Left colon (tissue), 2 donors: ENCODE measurements at regions not wholly inside any gene's neighbourhood (a gene's known extent, or its start where the extent isn't known, plus 50 kb on each side); places are given as distances from the start of the nearest gene placed in this dataset.
"Not testable (repeated sequence)": the region's sequence is repeated elsewhere in the genome, so short reads cannot be mapped to it uniquely, and the experiment has no call there.

Source experiments
- ATAC-seq: fragments of 200-7000 bp; cut with Tn5 transposase; one replicate; pipeline ENCODE4 v1.9.1; 2020; ENCODE audit warnings: mild to moderate bottlenecking, moderate library complexity
- DNase-seq, 2 donors: peaks; one replicate each; pipeline ENCODE4 v3.0.0-alpha.2; 2020
- intact Hi-C, 2 donors: fragments of 100-400 bp; cut with DNase I in 1 of 2; cut with micrococcal nuclease in 1 of 2; formaldehyde crosslinking; loops; one replicate each; pipeline versions ENCODE4 v1.11.2 to v1.14.0; 2022; cut with DNase I, micrococcal nuclease
- donor health status: DM: no; HTN: no; CAD: no.
- donor health status: DM: yes; HTN: yes; CAD: no.

DNA sequence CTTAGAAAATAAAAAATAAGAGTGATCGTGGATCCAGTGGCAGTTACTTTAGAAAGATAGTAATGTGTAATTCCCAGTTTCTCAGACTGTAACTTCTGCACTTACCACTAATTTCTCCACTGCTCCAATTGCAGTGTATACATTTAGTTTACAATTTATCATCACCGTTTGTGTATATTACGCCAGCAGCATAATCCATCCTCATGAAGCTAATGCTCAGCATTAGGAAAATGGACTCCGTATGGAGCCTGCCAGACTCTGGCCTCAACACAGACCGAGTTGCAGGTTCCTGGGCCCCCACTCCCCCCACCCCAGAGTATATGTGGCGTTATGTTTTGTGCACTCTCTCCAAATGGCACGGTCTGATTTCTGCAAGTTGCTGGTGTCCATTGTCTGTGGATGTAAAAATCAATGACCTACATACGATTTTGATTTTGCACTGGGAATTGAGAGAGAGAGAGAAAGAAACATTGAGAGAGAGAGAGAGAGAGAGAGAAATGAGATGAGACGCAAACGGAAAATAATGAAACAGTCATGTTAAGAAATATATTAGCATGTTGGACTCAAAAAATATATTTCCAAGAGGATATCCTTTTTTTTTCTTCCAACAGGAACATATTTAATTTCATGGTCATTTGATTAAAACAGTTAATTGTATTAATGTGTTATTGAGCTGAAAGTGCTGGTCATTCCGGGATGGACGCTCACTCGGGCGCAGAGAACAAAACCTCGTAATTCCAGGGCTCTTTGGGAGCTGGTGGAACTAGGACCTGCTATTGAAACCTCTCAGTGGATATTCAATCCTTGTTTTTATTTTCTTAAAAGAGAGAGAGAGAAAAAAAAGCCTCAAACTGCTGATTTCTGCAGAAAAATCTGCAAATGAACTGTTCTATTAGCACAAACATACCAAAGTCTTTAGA, 278.8 kb downstream of the TSHZ3 start:
- ATAC-seq = no peak
- DNase-seq = no peak
- intact Hi-C loops = no loop called here

DNA sequence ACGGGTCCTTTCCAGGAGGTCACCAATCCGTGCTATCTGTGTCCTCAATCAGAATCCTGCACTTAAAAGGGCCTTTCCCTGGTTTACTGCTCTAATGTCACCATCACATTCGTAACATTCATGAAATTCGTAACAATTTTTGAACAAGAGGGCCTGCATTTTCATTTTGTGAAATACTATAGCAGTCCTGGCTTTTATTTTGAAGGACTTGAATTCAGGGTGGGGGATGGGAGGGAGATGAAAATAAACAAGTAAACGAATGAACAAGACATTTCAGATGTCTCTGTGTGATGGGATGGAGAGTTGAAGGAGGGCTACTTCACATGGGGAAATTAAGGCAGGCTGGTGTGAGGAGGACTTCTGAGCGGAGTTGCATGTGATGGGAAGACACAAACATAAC, 281.0 kb downstream of the TSHZ3 start:
- ATAC-seq = no peak
- intact Hi-C loops = no loop called here
- DNase-seq = no peak

DNA sequence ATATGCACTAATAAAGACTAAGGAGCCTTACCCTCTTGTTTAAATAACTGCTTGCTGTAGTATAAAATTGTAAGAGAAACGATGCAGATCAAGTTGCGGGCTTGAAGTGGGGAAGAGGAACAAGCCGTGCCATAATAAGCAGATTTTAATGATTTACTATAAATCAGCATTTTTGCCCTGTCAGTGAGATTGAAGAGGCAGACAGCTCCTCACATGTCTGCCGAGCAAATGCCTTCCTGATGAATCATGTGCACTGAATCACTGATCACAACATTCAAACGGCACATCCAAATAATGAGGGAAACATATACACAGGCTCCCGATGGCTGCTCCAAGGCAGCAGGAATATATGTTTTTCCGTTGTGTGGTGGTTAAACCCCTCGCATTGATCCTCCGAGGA, 282.9 kb downstream of the TSHZ3 start:
- ATAC-seq = no peak
- intact Hi-C loops = no loop called here

DNA sequence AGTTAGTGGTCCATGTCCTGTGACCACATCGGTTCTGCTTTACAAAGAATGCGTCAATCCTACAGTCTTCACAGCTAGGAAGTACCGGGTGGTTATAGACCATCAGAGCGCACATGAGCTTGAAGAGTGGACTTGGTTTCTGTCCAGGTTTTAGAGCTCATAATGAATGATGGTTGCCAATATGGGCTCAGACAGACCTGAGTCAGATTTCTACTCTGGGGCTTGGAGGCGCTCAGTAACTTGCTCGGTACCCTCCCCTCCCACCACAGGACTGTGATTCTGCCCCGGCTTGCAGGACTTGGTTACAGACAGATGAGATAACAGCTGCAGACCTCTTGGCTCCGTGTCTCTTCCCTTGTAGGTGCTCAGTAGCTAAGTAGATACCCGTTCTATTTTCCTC, 284.7 kb downstream of the TSHZ3 start:
- intact Hi-C loops = no loop called here
- no peak for ATAC-seq
- DNase-seq = no peak

More for the DNA sequence above, 282.9 kb downstream of the TSHZ3 start:
- DNase-seq = no peak

DNA sequence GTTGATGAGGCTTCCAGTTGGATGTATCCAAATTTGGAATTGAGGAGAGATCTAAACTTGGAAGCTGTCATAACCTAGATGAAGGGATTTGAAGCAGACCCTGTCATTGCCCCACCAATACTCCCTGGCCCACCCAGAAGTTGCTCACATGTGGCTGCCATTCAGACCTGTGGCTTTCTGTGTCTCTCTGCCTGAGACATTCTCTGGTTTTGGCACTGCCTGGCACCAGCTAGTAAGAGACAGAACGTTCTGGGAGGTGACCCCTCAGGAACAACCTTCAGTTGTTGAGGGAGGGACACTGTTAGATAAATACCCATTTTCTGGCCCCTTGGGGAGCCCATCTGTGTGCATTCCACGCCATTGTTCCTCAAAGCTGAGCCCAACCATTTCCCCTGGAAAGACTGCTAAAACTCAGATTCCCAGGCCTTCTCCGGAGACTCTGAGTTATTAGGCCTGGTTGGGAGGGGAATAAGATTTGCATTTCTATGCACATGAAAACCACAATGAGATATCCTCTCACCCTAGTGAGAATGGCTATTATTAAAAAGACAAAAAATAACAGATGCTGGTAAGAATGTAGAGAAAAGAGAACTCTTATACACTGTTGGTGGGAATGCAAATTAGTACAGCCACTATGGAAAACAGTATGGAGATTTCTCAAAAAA, 290.4 kb downstream of the TSHZ3 start:
- no peak for DNase-seq
- intact Hi-C loops = no loop called here
- ATAC-seq = no peak

DNA sequence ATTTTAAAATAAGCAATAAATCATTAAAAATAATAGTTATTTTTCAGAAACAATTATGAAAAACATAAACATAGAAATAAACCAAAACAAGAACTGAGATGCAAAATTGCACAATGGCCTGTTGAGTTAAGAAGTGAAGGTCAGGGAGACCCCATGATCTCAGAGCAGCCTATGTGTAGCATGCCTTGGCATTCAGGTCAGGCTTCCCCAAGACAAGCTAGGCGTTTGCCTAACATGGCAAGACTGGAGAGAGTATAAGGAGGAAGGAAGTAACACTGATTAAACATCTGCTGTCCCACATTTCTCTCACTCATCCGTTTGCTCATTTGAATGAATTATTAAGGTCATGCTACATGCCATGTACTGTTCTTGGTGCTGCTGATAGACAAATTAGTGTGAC, 291.8 kb downstream of the TSHZ3 start:
- intact Hi-C loops = loop anchor here in 1 of 2 donors (2.0 kb wide), 1 partner anchor 31 kb away; no protein-coding TSS in a partner anchor
- no peak for DNase-seq
- ATAC-seq = no peak

DNA sequence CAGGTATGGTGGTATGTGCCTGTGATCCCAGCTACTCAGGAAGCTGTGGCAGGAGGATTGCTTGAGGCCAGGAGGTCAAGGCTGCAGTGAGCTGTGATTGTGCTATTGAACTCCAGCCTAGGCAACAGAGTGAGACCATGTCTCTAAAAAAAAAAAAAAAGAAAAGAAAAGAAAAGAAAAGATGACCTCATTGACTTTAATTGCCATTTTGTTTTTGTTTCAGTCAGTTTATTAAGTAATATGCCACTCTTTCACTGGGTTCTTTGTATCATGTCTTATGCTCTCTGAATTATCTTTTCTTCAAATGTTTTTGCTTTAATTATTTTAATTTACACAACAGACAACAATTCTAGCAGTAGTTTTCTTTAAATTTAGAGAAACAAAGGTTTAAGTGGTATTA, 293.8 kb downstream of the TSHZ3 start:
- intact Hi-C loops = no loop called here
- ATAC-seq (no peak), DNase-seq (no peak)

DNA sequence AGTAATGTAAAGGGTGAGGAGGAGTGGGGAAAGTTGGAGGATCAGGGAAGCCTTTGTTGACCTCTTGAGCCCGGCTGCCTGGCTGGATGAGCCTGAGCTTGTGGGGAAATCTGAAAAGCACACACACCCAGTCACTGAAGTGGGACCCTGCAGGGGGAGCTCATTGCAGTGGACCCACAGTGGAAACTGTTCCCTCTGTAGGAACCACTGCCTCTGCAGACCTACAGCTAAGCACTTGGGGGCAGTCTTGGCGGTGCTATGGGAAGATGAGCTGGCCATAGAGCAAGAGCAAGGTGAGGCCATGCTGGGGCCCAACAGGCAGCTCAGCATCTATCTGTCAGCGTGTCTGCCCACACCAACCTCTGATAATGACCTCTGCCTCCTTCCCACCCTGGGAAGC, 294.8 kb downstream of the TSHZ3 start:
- ATAC-seq (peak; percentile 89), DNase-seq (peak in 1 of 2 donors; percentile 50)
- intact Hi-C loops = no loop called here

DNA sequence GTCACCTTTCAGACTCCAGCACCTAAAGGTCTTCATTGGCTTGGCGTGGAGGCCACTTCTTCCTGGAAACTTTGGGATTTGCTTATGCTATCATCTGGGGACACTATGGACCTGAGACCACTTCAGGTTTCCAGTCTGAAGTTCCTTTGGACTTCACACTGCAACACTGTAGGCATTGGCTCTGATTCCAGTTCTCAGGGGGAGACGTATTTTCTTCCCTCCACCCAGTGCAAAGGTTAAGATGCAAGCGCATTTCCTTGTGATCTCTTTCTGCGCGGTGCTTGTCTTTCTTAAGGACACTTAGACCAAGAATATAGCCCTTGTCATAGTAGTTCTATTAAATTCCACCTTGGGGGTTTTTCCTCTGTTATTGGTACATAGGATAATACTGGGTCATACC, 299.8 kb downstream of the TSHZ3 start:
- intact Hi-C loops = no loop called here

DNA sequence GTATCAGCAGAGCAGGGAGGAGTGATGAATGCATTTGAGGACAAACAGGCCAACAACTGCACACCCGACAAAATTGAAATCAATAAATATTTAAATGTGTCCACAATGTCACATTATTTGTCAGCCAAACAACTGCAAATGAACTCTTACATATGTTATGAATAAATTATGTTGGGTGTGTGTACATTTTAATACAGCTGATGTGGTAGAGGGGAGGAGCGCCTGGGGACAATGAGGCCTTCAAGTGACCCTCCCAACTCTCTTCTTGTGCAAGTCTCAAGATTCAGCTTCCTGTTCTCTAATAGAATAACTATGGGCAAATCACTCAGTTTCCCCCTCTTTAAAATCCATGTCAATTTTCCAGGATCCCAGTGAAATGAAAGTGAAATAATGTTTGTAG, 303.2 kb downstream of the TSHZ3 start:
- DNase-seq (no peak), ATAC-seq (no peak)
- intact Hi-C loops = no loop called here

More for the DNA sequence above, 299.8 kb downstream of the TSHZ3 start:
- peak in 1 of 2 donors; percentile 30 for DNase-seq
- peak; percentile 99 for ATAC-seq

DNA sequence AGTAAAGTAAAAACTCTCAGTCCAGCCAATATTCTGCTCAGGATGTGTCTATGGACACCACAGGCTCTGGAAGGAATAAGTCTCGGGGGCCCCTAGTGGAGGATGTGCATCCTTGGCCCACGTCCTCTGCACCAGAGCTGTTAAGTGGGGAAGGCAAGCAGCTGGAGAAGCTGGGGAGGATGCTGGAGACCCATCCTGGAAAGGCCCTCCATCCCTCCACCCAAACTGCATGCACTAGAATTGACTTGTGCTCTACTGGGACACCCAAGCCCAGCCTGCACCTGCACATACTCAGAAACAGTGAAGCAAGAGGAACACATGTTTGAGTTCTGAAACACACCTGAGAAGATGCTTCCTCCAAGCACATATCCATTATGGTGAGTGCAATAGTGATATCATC, 307.8 kb downstream of the TSHZ3 start:
- no peak for ATAC-seq
- no peak for DNase-seq
- intact Hi-C loops = no loop called here

DNA sequence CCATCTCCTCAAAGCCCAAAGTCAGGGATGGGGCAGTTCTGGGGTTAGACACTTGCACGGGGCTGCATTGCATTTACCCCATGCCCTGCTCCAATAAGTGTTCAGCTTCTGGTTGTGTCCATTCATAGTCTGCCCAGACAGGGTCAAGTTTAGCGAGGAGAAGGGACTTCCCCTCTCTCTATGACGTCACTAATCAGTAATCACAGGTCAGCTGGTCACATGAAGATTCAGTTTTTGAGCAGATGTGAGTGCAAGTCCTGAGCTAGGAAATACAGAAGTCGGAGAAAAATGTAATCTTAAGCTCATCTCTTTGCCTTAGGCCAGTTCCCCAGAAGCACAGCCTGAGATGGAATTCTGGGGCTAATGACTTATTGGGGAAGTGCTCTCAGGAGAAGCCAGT, 310.1 kb downstream of the TSHZ3 start:
- DNase-seq (no peak), ATAC-seq (no peak)
- intact Hi-C loops = no loop called here

DNA sequence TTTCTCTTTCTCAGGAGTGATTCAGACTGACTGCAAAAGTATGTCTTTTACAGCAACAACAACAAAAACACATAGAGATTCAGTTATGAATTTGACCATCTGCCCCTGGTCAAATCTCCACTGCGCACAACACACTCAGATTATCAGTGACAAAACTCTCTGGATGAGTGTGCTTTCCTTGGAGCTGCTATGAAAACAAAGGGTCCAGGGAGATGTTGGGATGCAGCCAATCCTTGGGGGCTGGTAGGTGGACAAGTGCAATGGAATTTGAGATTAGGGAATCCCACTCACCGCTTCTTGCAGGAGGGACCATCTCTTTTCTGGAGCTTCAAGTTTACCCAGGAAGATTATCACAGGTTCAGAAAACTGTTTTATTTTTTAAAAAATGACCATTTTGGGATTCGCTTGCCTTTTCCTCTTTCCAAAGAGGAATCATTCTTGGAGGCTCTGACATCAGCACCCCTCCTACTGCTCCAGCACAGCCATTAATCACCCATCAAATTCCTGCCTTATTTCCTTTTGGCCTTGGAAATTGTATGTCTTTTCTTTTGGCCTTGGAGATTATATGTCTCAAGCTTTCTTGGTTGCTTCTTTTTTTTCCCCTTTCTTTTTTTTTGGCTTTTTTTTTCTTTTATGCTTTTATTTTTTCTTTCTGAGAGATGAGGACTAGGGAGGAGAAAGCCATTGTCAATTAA, 311.8 kb downstream of the TSHZ3 start:
- ATAC-seq (no peak), DNase-seq (no peak)
- intact Hi-C loops = no loop called here

DNA sequence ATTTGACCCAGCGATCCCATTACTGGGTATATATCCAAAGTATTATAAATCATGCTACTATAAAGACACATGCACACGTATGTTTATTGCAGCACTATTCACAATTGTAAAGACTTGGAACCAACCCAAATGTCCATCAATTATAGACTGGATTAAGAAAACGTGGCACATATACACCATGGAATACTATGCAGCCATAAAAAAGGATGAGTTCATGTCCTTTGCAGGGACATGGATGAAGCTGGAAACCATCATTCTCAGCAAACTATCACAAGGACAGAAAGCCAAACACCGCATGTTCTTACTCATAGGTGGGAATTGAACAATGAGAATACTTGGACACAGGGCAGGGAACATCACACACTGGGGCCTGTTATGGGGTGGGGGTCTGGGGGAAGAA, 317.8 kb downstream of the TSHZ3 start:
- DNase-seq, ATAC-seq, intact Hi-C loops: not testable (repeated sequence)

DNA sequence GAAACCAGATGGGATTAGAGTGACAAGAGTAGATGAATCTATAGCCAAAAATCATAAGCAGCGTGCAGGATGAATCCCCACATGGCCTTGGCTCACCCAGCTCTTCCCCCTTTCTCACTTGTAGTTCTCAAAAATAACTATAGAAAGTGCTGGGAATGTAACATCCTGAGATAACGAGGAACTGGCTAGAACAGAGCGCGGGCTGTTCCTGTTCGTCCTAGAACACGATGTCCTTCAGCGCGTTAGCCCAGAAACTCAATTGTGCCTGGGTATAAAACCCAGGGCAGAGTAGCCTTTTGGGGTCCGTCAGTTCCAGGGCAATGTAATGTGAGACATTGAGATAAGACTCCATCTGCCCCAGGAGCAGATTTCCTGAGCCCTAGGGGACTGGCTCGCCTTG, 326.2 kb downstream of the TSHZ3 start:
- no peak for ATAC-seq
- DNase-seq = no peak
- intact Hi-C loops = no loop called here

DNA sequence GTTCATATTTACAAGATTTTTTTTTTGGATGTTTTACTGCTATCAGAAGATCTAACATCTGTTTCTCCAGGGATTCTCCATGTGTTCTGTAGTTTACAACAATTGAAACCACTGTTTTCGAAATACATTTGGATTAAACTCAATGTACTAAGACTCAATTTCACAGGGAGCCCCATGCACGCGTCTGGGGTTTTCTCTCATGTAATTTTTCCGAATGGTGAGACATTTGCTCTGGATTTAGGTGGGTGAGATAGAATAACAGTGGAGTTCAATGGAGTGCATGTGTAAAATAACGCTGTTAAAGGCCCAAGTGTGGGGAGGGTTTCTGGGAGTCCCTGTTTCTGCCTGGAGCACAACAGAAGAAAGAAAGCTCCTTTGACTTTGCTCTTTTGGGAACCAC, 330.3 kb downstream of the TSHZ3 start:
- ATAC-seq = no peak

DNA sequence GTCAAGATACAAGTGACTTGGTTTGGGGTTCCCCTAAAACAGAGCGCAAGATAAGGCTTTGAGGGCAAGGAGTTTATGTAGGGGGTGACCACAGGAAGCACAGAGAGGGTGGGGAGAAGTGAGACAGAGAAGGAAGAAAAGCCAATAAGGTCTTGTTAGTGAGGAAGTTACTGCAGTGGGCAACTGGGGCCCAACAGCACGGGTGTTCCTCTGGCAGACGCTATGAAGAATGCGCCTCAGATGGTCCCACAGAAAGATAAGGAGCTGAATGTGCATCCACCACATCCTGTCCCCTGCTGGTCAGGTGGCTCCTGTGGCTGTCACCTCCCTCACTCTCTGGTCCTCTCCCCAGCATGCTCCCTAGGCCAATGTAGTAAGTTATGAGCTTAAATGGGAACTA, 333.5 kb downstream of the TSHZ3 start:
- no peak for DNase-seq
- ATAC-seq = no peak
- intact Hi-C loops = no loop called here

More for the DNA sequence above, 330.3 kb downstream of the TSHZ3 start:
- intact Hi-C loops = no loop called here
- no peak for DNase-seq

DNA sequence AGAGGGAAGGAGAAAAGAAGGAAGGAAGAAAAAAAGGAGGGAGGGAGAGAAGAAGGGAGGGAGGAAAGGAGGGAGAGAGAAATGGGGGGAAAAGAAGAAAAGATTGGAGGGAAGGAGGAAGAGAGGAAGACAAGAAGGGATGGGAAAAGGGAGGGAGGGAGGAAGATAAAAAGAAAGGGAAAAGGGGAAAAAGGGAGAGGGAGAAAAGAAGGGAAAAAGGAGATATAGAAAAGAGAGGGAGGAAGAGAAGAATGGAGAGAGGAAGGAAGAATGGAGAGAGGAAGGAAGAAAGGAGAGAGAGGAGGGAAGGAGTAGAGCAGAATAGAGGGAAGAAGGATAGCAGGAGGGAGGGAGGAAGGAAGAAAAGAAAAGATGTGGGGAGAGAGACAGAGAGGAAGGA, 334.6 kb downstream of the TSHZ3 start:
- intact Hi-C loops = no loop called here
- DNase-seq = no peak
- no peak for ATAC-seq

DNA sequence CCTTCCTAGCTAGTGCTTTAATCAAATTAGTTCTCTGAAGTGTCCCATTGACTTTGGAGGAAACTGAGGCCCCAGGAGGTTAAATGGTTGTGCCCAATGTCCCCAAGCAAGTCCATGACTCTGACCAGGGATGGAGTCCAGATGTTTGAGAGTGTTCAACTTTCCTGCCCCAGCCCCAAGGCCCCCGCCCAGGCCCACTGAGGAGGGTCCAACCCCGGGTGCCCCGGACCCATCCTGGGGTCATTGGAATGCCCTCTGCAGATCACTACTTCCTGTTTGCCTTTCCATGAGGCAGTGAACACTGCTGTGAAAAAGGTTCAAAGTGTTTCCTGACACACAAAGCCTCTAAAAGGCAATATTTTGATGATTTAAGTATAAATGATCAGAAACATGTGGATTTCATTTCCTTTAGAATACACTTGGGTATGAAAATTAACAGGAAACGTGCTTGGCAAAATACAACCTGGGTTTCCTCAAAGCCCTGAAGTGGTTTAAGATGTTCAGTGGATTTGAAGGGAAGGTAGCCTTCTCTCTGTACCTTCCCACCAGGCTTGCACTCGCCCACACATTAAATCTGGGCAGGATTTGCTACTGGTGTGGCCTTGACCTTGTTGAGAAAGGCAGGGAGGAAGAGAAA, 335.7 kb downstream of the TSHZ3 start:
- ATAC-seq (no peak), DNase-seq (no peak)
- intact Hi-C loops = no loop called here
